GM12878 (cell line): ENCODE measurements at regions not wholly inside any gene's neighbourhood (a gene's known extent, or its start where the extent isn't known, plus 50 kb on each side); places are given as distances from the start of the nearest gene placed in this dataset.

Experiments used
- ATF7 ChIP-seq: fragments of 450-650 bp; IDR thresholded peaks from 2 replicates; pipeline ENCODE4 v1.6.1; 2016; ENCODE audit warnings: low read depth, mild to moderate bottlenecking
- CBX5 ChIP-seq: sonication (generic); IDR thresholded peaks from 2 replicates; pipeline ENCODE4 v1.6.1; 2016; ENCODE audit warnings: low read depth, moderate library complexity, mild to moderate bottlenecking, inconsistent platforms
- CHD2 ChIP-seq: IDR thresholded peaks from 2 replicates; pipeline ENCODE4 v1.6.1; 2011; ENCODE audit warnings: low read depth, low read length, improper control_type of control experiment, borderline replicate concordance
- DPF2 ChIP-seq: fragments of 450-650 bp; IDR thresholded peaks from 2 replicates; pipeline ENCODE4 v1.6.1; 2017; ENCODE audit warnings: mild to moderate bottlenecking
- ELK1 ChIP-seq: IDR thresholded peaks from 2 replicates; pipeline ENCODE4 v1.6.1; 2012; ENCODE audit warnings: low read depth, low read length, improper control_type of control experiment
- EP300 ChIP-seq, 2 experiments: fragments of 150-350 bp in 1 of 2; IDR thresholded peaks; 2 replicates each; pipeline ENCODE4 v1.6.1; 2011 to 2012; ENCODE audit warnings: low read depth in 2 of 2, low read length in 2 of 2, borderline replicate concordance in 1 of 2, improper control_type of control experiment in 1 of 2, inconsistent platforms in 1 of 2; ENCODE audit not compliant: control insufficient read depth in 1 of 2
- ETV6 ChIP-seq, 2 experiments: fragments of 450-650 bp in 1 of 2; IDR thresholded peaks in 1 of 2; conservative IDR thresholded peaks in 1 of 2; 2 replicates each; pipeline ENCODE4 v1.6.1; 2014; ENCODE audit warnings: antibody characterized with exemption in 1 of 2, borderline replicate concordance in 1 of 2, low read depth in 1 of 2, mild to moderate bottlenecking in 1 of 2, moderate library complexity in 1 of 2
- EZH2 ChIP-seq: IDR thresholded peaks from 2 replicates; pipeline ENCODE4 v1.6.1; 2012; ENCODE audit warnings: low read depth, mild to moderate bottlenecking, control low read depth, inconsistent platforms, low read length, borderline replicate concordance; ENCODE audit not compliant: control insufficient read depth
- FOXK2 ChIP-seq: fragments of 450-650 bp; IDR thresholded peaks from 2 replicates; pipeline ENCODE4 v1.6.1; 2017; ENCODE audit warnings: mild to moderate bottlenecking, moderate library complexity
- MYB ChIP-seq: fragments of 150-350 bp; IDR thresholded peaks from 2 replicates; pipeline ENCODE4 v1.6.1; 2014; ENCODE audit warnings: mild to moderate bottlenecking, low read depth, low read length, borderline replicate concordance
- NFXL1 ChIP-seq: fragments of 450-650 bp; IDR thresholded peaks from 2 replicates; pipeline ENCODE4 v1.6.1; 2017; ENCODE audit warnings: antibody characterized with exemption, mild to moderate bottlenecking, borderline replicate concordance
- NR2C1 ChIP-seq: fragments of 450-650 bp; IDR thresholded peaks from 2 replicates; pipeline ENCODE4 v1.6.1; 2017; ENCODE audit warnings: antibody characterized with exemption, mild to moderate bottlenecking, moderate library complexity
- NRF1 ChIP-seq: conservative IDR thresholded peaks from 2 replicates; pipeline ENCODE4 v1.6.1; 2011; ENCODE audit warnings: mild to moderate bottlenecking, low read depth, low read length, improper control_type of control experiment
- REST ChIP-seq: IDR thresholded peaks from 2 replicates; pipeline ENCODE4 v1.6.1; 2012; ENCODE audit warnings: mild to moderate bottlenecking, low read depth, low read length
- TCF3 ChIP-seq: IDR thresholded peaks from 2 replicates; pipeline ENCODE4 v1.6.1; 2012; ENCODE audit warnings: low read depth, mild to moderate bottlenecking, low read length, borderline replicate concordance; ENCODE audit not compliant: insufficient read depth
- ZNF592 ChIP-seq: fragments of 450-650 bp; IDR thresholded peaks from 2 replicates; pipeline ENCODE4 v1.6.1; 2017; ENCODE audit warnings: mild to moderate bottlenecking, moderate library complexity
- ZNF622 ChIP-seq: fragments of 450-650 bp; IDR thresholded peaks from 2 replicates; pipeline ENCODE4 v1.6.1; 2017; ENCODE audit warnings: mild to moderate bottlenecking, inconsistent platforms
- TF ChIP-seq, protein P1 (sequence below): fragments of 450-650 bp; IDR thresholded peaks from 2 replicates; pipeline ENCODE4 v1.6.1; 2017; ENCODE audit warnings: antibody characterized with exemption, mild to moderate bottlenecking, moderate library complexity

GRCh38 chr1:222048094-222048595 lies 306.3 kb upstream of the DUSP10 start (continued):
- TF ChIP-seq, protein P1, sequence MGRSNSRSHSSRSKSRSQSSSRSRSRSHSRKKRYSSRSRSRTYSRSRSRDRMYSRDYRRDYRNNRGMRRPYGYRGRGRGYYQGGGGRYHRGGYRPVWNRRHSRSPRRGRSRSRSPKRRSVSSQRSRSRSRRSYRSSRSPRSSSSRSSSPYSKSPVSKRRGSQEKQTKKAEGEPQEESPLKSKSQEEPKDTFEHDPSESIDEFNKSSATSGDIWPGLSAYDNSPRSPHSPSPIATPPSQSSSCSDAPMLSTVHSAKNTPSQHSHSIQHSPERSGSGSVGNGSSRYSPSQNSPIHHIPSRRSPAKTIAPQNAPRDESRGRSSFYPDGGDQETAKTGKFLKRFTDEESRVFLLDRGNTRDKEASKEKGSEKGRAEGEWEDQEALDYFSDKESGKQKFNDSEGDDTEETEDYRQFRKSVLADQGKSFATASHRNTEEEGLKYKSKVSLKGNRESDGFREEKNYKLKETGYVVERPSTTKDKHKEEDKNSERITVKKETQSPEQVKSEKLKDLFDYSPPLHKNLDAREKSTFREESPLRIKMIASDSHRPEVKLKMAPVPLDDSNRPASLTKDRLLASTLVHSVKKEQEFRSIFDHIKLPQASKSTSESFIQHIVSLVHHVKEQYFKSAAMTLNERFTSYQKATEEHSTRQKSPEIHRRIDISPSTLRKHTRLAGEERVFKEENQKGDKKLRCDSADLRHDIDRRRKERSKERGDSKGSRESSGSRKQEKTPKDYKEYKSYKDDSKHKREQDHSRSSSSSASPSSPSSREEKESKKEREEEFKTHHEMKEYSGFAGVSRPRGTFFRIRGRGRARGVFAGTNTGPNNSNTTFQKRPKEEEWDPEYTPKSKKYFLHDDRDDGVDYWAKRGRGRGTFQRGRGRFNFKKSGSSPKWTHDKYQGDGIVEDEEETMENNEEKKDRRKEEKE, result no peak
- no peak for TF ChIP-seq EZH2
- 0 out of 4 replicates have a peak, but pooled peaks of 1 of the 2 experiments have one; percentile 36 for TF ChIP-seq ETV6 (conservative IDR thresholded peaks at IDR 0.05 in 1 of 2, IDR thresholded peaks at IDR 0.05 in 1 of 2; ENCODE audit: borderline replicate concordance in 1 of 2, low read depth in 1 of 2)
- TF ChIP-seq DPF2, result peak; percentile 89
- TF ChIP-seq REST, result no peak
- peak; percentile 93 for TF ChIP-seq ATF7
- no peak for TF ChIP-seq FOXK2
- no peak for TF ChIP-seq TCF3
- TF ChIP-seq MYB, result no peak
- peak; percentile 63 to 88; a peak in 3 of 4 replicates for TF ChIP-seq EP300 (IDR thresholded peaks at IDR 0.05; ENCODE audit: borderline replicate concordance in 1 of 2, control insufficient read depth in 1 of 2, low read depth in 2 of 2, low read length in 2 of 2)
- 0 out of 2 replicates have a peak, but pooled peaks have one; percentile 31 for TF ChIP-seq CBX5
- no peak for TF ChIP-seq ZNF622
- TF ChIP-seq ELK1, result no peak
- TF ChIP-seq NRF1, result no peak
- no peak for TF ChIP-seq NFXL1
- peak; percentile 44; the same call in 1 of the 2 replicates for TF ChIP-seq CHD2
- TF ChIP-seq ZNF592, result no peak
- TF ChIP-seq NR2C1, result no peak
